ENCODE measurements at regions not wholly inside any gene's neighbourhood (a gene's known extent, or its start where the extent isn't known, plus 50 kb on each side); places are given as distances from the start of the nearest gene placed in this dataset.
"Not testable (repeated sequence)": the region's sequence is repeated elsewhere in the genome, so short reads cannot be mapped to it uniquely, and the experiment has no call there.

DNA sequence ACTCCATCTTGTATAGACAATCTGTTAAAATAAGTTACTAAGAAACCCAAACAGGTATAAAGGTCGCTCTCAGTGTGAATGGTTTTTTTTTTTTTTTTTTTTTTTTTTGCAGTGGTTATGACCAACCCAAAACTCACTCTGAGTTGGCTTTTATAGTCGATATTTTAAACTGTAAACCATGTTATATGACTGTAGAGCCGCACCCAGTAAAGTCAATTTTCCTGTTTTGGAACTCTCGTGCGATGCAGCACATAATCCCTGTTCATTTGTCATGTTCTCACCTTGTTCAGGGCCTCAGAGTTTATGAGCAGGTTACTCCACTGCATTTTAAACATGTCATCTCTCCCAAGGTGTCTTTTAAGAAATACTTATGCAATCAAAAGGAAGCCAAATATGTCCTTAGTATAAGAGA is 112.5 kb downstream of the KLF5 start:
- DNase-seq (ENCODE audit: low read depth in 2 of 2), result no peak

DNA sequence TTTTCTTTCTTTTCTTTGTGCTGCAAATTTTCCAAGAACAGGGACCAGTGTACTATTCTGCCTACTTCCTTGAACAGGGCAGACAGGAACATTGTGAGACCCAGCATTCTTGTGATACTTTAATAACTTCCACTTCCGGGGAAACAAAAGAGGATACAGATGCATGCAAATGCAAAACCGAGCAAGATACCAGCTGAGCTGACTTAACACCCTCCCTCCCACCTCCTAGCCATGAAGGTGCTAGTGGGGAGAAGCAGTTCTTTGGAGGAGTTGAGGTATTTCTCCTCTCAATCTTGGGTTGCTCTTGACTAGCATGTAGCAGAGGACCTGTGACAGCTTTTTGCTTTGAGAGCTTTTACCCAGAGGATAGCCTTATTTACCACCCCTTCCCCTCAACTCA is 111.2 kb downstream of the KLF5 start:
- no peak for DNase-seq (ENCODE audit: low read depth in 2 of 2)

DNA sequence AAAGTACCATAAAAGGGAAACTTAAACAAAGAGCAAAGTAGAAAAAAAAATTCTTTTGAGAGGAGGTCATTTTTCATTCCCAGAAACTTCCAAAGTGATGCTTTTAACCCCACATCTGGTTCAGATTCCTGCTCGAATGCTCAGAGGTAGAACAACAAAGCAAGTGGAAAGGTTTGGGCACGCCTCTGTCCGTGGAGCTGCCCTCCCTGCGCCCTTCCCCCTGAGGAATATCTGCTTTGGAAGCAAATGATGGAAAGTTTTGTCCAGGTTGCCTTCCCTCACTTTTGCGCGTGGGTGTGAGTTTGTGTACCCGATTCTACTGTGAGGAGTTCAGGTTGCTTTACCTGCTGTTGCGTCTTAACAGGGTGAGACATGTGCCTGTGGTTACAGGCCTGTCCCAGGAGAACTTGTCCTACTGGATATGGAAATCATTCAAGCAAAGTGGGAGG is 110.2 kb downstream of the KLF5 start:
- no peak for DNase-seq (ENCODE audit: low read depth in 2 of 2)

DNA sequence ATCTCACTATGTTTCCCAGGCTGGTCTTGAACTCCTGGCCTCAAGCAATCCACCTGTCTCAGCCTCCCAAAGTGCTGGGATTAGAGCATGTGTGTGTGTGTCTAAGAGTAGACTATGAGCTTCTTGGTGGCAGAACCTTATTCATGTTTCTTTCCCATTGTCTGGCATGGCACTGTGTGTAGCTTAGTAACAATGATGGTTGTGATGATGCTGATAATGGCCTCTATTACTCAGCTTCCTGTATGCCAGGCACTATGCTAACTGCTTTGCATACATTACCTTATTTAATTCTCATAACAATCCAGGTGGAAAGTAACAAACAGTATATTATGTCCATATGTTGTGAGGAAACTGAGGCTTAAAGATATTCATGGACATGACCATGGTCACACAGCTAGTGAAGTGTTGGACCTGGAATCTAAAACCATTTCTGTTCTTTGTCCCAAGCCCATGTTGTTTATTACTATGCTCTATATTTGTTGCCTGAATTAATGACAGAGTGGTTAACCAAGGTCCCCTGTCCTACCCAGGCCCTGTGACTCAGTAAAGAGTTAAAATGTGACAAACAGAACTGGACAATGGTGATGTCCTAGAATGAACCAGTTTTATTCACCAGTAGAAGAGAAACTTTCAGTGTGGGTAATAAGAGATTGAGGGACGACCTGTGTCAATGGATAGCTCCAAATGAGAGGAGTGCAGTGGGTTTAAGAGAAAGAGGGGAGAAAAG is 109.6 kb downstream of the KLF5 start:
- no peak for DNase-seq (ENCODE audit: low read depth in 2 of 2)

DNA sequence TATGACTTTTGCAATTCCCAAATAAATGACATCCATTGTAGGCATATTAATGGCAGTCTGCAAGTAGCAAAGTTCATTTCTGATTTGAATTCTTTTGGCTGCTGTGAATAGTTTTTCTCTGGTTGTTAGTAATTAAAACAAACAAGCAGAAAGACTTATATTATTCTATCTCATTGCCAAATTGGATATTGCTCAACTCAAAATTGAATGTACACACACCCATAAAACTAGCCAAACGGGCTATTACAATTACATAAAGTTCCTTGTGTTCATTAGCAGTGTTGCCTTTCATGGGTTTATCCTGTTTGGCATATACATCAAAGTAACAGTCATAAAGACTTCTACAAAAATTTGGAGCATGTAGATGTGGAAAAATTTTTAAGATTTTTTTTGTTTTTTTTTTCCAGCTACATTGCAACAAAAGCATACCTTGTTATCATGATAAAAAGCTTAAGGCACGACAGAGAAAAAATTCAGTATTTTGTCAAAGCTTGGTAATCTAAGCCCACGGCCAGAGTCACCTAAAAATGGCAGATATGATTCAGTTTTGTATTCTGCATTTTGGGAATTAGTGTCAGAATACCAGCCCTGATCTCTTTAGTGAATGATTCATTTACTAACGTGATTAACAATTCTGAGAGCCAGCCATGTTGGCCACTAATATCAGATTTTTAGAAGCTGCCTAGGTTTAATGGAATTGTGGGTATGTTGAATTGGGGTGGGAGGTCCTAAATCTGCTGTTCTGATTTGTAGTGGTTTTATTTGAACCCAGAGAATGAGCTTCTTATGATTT is 108.4 kb downstream of the KLF5 start:
- no peak for DNase-seq (ENCODE audit: low read depth in 2 of 2)

DNA sequence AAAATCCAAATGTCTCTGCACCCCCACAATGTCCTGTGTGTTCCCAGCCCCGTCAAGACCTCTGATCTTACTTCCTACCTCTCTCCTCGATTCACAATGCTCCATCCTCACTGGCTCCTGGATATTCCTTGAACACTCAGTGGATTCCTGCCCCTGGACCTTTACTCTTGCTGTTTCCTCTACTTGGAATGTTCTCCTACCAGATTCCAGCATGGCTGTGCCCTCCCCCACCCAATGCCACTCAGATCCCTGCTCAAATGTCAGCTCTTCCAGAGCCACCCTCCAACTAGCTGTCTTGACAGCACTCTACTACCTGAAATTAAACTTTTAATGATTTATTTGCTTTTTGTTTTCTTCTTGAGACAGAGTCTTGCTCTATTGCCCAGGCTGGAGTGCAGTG is 107.4 kb downstream of the KLF5 start:
- no peak for DNase-seq (ENCODE audit: low read depth in 2 of 2)

DNA sequence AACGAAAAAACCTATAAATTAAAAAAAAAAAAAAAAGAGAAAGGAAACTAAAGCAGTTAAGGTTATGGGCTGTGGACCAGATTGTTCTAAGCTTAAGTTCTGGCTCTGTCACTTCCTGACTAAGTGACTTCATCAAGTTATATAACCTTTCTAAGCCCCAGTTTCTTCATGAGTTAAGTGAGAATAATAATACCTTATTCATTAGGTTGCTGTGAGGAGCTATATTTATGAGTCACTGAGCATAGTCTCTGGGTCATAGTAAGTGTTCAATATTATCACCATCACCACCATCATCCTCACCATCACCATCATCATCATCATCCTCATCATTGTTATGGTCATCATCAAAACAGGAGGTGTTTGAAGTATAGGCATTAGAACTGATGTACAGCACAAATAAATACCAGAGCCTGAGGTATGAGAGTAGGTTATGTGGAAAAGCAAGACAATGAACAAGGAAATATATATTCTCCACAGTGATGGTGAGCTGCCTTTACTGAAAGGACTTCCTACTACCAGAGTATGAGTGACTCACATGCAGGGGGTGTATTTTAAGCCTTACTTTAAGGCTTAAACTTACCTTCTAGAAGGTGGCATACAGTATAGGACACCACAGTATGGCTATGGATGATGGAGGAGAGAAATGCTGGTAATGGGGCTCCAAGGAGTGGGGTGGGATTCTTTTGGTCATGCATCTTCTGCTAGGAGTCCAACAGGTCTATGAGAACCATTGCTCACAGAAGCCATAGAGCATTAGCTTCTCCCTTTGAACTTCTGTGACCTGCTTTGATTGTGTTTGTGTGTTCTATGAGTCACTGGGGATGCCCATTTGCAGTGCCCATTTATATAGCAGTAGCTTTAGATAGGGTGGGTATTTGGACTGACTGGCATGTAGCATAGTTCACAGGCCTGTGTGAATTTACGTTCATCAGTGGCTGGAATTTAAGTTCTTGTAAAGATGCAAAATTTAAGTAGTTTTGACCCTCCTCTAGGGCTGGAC is 104.4 kb downstream of the KLF5 start:
- DNase-seq (ENCODE audit: low read depth in 2 of 2), result no peak

DNA sequence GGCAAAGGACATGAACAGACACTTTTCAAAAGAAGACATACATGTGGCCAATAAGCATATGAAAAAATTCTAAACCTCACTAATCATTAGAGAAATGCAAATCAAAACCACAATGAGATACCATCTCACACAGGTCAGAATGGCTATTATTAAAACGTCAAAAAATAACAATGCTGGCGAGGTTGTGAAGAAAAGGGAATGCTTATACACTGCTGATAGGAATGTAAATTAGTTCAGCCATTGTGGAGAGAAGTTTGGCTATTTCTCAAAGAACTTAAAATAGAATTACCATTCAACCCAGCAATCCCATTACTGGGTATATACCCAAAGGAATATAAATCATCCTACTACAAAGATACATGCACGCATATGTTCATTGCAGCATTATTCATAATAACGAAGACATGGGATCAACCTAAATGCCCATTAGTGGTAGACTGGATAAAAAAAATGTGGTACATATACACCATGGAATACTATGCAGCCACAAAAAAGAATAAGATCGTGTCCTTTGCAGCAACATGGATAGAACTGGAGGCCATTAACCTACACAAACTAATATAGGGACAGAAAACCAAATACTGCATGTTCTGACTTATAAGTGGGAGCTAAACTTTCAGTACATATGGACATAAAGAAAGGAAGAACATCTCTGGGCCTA is 101.7 kb downstream of the KLF5 start:
- DNase-seq (ENCODE audit: low read depth in 2 of 2), result not testable (repeated sequence)

DNA sequence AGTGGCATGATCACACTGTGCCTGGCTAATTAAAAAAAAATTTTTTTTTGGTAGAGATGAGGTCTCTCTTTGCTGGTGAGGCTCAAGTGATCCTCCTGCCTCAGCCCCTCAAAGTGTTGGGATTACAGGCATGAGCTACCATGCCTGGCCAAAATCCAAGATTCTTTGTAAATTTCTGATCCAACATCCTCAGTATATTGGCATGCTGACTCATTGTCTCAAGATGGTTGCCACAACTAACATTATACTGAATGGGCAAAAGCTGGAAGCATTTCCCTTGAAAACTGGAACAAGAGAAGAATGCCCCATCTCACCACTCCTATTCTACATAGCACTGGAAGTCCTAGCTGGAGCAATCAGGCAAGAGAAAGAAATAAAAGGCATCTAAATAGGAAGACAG is 100.0 kb downstream of the KLF5 start:
- no peak for DNase-seq (ENCODE audit: low read depth in 2 of 2)

DNA sequence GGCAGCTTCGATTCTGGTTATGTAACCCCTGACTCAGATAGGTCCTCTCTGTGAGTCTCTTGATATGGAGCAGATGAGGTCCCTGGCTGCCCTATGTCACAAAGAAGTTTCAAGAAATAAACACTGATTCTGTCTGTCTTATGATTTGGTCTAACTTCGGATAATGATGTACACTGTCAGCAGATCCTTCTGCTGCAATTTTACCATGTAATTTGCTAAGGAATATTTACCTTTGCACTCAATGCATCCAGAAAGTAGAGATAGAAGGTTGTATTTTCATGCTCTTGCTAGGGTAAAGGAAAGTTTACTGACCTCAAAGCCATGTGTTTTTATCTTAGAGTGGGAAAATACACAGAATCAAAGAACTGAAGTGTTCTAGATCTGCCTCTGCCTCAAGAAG is 98.2 kb downstream of the KLF5 start:
- no peak for DNase-seq (ENCODE audit: low read depth in 2 of 2)

DNA sequence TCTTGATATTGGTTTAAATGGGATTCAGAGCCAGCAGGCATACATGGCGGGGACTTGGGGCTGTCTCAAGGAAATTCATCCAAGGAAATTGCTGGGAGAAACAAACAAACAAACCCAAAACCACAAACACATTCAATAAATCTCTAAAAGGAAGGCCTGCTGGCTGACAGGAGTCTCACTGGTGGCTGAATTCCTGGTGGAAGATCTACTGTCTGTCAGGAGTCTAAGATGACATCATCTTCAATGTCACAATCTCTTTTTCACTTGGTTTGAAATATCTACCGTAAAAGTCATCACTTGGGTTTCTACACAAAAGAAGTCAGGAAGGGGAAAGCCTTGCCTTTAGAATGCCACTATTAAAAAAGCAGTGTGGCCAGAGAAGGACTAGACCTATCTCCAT is 87.9 kb downstream of the KLF5 start:
- no peak for DNase-seq (ENCODE audit: low read depth in 2 of 2)

DNA sequence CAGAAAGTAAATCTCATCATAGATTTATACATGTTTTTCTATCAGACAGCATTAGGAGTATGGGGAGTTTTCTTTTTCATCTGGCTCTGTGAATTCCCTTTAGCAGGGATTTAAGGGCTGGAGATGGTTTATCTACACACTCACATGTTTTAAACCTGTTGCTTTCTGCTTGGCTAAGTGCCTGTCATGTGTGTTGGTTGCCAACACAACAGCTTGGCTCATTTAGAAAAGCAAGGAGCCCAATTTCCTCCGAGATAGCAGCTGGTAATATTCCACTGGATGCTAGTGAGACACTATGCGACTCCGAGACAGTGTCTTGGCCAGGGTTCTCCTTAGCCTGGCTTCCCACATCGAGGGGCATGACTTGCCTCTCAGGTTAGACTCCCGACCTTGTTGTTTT is 83.3 kb downstream of the KLF5 start:
- no peak for DNase-seq (ENCODE audit: low read depth in 2 of 2)

DNA sequence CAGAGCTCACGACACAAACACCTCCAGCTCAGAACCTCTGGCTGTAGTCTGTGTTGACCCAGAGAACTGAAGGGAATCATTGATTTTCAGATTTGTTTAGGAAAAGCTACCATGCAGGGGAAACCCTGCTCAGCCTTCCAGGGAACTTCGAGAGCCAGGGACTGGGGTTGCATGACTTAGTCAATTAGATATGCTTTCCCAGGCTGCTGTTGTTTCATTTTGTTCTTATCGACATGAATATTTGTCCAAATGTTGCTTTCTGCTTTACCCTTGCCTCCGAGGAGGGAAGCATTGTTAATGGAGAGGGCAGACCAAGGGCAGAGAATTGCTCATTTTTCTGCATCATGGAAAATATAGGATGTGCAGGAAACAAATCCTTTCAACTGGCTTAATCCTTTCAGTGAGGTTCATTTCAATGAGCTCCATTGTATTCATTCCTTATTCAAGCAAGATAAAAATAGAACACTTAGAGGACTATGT is 82.5 kb downstream of the KLF5 start:
- DNase-seq (ENCODE audit: low read depth in 2 of 2), result no peak

DNA sequence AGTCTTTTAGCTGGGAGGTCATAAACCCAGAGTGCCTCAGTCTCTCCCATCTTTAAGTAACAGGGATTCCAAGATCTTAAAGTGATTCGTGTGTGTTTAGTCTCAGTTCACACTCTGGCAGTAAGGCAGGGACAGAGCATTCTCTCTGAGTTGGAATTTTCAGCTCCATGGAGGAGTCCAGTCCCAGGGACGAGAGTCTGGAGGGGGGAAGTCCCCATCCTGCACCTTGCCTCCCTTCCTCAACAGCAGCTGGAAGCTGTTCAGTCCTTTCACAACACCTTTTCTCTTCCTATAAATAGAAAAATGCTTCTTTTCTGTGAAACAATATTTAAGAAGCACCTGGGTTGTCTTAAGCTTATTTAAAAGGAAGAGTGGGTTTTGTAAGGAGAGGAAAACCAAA is 82.0 kb downstream of the KLF5 start:
- no peak for DNase-seq (ENCODE audit: low read depth in 2 of 2)

DNA sequence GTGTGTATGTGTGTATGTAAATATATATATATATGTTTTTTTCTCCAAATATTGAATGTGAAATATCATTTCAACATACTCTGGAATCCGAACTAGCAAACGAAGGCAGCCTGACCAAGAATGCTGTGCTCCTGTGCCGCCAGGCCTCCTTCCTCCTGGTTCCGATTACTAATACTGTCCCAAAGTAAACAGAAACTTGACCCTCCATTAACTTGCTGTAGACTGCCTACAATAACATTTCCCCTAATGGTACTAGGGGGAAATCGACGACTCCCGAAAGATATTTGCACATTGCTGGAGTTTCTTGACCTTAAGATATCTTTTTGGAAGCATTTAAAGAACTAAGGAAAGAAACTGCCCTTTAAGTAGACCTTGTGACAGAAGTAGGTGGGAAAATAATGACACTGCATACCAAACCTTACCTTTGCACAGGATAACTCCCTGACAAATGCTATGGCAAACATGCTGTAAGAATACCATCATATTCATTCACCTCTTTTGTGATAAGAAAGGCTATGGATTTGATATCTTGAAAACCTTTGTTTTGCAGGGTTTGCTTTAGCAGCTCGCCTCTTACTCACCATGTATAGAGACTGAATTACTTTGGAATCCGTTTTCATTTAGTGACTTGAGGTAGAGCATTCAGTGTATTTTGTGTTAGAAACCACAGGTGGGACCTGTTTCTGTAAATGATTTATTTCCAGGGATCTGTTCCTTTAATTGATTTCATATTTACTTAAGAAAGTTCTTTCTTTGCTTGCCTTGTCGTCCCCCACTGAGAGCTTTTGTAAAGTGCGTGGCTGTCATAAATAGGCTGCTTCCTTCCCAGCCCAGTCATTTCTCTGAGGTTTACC is 80.1 kb downstream of the KLF5 start:
- DNase-seq (ENCODE audit: low read depth in 2 of 2), result no peak

DNA sequence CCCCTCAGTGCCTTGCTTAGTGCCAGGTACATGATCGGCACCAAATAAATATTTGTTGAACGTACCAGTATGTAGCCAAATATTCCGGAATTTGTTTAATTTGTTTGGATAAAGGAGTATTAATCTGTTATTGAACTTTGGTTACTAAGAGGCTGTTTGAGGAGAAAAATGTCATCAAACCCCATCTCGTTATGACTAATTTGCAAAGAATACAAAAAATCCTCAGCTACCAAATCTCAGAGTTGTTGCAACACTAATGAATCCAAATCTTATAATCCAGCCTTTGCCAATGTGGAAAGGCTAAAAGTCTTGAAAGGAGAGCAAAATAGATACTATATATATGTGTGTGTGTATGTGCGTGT is 79.5 kb downstream of the KLF5 start:
- no peak for DNase-seq (ENCODE audit: low read depth in 2 of 2)

DNA sequence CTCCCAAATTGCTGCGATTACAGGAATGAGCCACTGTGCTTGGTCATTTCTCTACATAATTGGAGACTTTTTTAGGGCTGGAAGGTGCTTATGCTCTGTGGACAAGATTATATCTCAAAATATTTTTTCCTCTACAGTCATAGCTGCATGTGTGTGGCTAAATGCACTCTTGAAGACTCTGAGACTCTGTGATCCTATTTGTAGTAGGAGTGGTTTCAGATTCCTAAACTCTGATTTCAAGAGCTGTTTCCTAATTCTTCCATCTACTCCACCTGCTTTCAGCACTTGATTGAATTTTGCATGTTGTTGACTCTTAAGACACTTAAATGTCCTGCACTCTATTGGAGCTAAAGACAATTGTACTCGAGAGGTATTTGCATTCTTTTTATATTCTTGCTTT is 78.0 kb downstream of the KLF5 start:
- DNase-seq (ENCODE audit: low read depth in 2 of 2), result no peak

DNA sequence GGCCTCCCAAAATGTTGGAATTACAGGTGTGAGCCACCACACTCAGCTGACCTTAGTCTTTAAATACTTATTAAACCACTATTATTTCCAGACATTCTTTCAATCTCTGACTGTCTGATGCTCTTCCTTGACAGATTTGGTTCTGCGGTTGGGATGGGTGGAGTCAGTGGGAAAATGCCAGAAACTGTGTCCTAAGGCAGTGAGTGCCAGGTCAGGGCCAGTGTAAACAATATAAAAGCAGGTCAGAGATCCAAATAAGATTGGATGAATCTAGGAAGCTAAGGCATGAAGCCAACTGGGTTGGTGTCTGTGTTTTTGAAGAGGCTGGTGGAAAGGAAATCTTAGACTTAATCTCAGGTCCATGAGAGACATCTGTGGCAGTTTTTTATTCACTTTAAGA is 74.7 kb downstream of the KLF5 start:
- DNase-seq (ENCODE audit: low read depth in 2 of 2), result no peak

DNA sequence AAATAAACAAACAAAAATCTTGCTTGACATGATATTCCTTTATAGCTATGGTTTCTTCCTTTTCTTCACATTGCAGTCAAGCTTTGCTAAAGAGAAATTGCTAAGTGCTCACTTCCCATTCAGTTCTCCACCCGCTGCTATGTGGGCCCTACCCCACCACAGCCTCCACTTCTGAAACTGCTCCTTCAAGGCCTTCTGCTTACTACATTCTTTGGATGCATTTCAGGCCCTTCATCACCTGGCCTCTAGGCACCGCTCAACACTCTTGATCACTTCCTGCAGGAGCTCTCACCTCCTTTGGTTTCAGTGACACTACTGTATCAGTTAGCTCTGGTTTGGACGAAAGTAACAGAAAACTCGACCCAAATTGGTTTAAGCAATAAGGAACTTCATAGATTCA is 72.4 kb downstream of the KLF5 start:
- DNase-seq (ENCODE audit: low read depth in 2 of 2), result no peak

DNA sequence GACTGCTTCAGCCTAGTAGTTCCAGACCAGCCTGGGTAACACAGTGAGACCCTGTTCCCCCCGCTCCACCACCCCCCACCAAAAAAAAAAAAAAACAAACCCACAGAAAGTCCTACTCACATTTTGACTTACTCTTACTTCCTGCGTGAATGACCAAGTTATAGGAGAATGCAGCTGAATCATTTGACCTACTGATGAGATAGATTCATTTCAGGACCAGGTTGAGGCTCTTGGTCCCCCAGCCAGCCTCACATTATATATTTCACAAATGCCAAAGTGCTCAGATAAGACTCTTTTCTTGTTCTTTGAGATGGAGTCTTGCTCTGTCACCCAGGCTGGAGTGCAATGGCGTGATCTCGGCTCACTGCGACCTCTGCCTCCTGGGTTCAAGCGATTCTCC is 70.2 kb downstream of the KLF5 start:
- no peak for DNase-seq (ENCODE audit: low read depth in 2 of 2)

Data from stimulated activated CD8-positive, alpha-beta memory T cell treated with anti-CD3 and anti-CD28 coated beads, Interleukin-7, amount 100 ng/mL, for 1 hour (primary cell).